ENCODE measurements at regions not wholly inside any gene's neighbourhood (a gene's known extent, or its start where the extent isn't known, plus 50 kb on each side); places are given as distances from the start of the nearest gene placed in this dataset.
"Not testable (repeated sequence)": the region's sequence is repeated elsewhere in the genome, so short reads cannot be mapped to it uniquely, and the experiment has no call there.

- no peak for DNase-seq (ENCODE audit: low read depth, low spot score)
Measured at GRCh38 chr6:100322886-100323285, 141.8 kb downstream of the SIM1 start.

- DNase-seq (ENCODE audit: low read depth, low spot score) = no peak
Measured at GRCh38 chr6:100320686-100321085, 144.0 kb downstream of the SIM1 start.

GRCh38 chr6:100317031-100317430, 147.7 kb downstream of the SIM1 start:
- no peak for DNase-seq (ENCODE audit: low read depth, low spot score)

- no peak for DNase-seq (ENCODE audit: low read depth, low spot score)
Measured at GRCh38 chr6:100314186-100314585, 150.5 kb downstream of the SIM1 start.

- DNase-seq (ENCODE audit: low read depth, low spot score) = no peak
Measured at GRCh38 chr6:100311707-100312251, 152.9 kb downstream of the SIM1 start.

- no peak for DNase-seq (ENCODE audit: low read depth, low spot score)
Measured at GRCh38 chr6:100309174-100309573, 155.5 kb downstream of the SIM1 start.

- DNase-seq (ENCODE audit: low read depth, low spot score) = no peak
Measured at GRCh38 chr6:100307561-100307960, 157.2 kb downstream of the SIM1 start.

- peak; percentile 43 for DNase-seq (ENCODE audit: low read depth, low spot score)
Measured at GRCh38 chr6:100305209-100305869, 159.4 kb downstream of the SIM1 start.

GRCh38 chr6:100304575-100304974, 160.1 kb downstream of the SIM1 start:
- no peak for DNase-seq (ENCODE audit: low read depth, low spot score)

- DNase-seq (ENCODE audit: low read depth, low spot score) = no peak
Measured at GRCh38 chr6:100301731-100302130, 163.0 kb downstream of the SIM1 start.

- DNase-seq (ENCODE audit: low read depth, low spot score) = peak; percentile 33
Measured at GRCh38 chr6:100300221-100300736, 164.4 kb downstream of the SIM1 start.

- no peak for DNase-seq (ENCODE audit: low read depth, low spot score)
Measured at GRCh38 chr6:100296810-100297544, 167.7 kb downstream of the SIM1 start.

- not testable (repeated sequence) for DNase-seq (ENCODE audit: low read depth, low spot score)
Measured at GRCh38 chr6:100295172-100295571, 169.5 kb downstream of the SIM1 start.

GRCh38 chr6:100289285-100289684, 175.4 kb downstream of the SIM1 start:
- DNase-seq (ENCODE audit: low read depth, low spot score) = no peak

GRCh38 chr6:100288311-100288710, 176.4 kb downstream of the SIM1 start:
- no peak for DNase-seq (ENCODE audit: low read depth, low spot score)

- no peak for DNase-seq (ENCODE audit: low read depth, low spot score)
Measured at GRCh38 chr6:100283285-100283684, 181.4 kb downstream of the SIM1 start.

GRCh38 chr6:100281471-100281901, 183.2 kb downstream of the SIM1 start:
- no peak for DNase-seq (ENCODE audit: low read depth, low spot score)

- no peak for DNase-seq (ENCODE audit: low read depth, low spot score)
Measured at GRCh38 chr6:100276311-100277057, 188.2 kb downstream of the SIM1 start.

- DNase-seq (ENCODE audit: low read depth, low spot score) = no peak
Measured at GRCh38 chr6:100274147-100274546, 190.6 kb downstream of the SIM1 start.

GRCh38 chr6:100271625-100272024, 193.1 kb downstream of the SIM1 start:
- no peak for DNase-seq (ENCODE audit: low read depth, low spot score)

GRCh38 chr6:100271202-100271601, 193.5 kb downstream of the SIM1 start:
- no peak for DNase-seq (ENCODE audit: low read depth, low spot score)

GRCh38 chr6:100269189-100269588, 195.5 kb downstream of the SIM1 start:
- no peak for DNase-seq (ENCODE audit: low read depth, low spot score)

All from smooth muscle cell of the brain vasculature (primary cell).